ENCODE measurements at regions not wholly inside any gene's neighbourhood (a gene's known extent, or its start where the extent isn't known, plus 50 kb on each side); places are given as distances from the start of the nearest gene placed in this dataset.

DNA sequence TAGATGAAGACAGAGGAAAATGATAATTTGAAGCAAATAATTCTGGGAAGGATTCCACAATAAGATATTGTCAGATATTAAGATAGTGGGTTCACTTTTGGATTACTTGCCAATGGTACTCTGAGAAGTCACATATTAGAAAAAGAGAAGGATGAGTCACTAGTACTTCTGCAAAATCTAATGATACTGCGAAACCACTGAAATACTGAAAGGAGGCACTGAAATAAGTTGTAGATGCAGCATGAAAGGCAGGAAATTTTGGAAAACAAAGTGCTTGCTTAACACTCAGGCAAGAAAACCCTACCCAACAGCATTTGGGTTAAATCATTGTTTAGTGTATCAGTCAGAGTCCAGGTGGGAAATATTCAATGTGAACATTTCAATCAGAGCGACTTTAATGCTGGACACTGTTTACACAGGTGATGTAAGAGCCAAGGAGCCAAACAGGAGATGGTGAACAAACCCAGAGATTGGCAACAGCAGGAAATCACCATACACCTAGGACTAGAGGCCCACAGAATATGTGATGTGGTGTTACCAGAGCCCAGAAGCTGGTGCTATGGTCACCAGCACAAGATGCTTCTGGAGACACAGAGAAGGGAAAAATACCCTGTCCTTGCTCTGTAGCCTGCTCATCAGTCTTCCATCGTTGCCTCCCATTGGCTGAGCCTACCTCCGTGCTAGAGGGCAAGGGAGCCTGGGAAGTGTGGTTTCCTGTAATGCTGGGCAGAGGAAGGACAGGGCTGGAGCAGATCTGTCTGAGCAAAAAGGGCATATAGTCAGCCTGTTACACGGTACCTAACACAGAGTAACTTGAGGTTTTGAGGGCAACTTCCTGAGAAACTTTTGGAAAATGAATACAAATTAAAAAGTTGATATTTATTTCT lies 204.7 kb upstream of the ITGA4 start:
- no peak for DNase-seq

DNA sequence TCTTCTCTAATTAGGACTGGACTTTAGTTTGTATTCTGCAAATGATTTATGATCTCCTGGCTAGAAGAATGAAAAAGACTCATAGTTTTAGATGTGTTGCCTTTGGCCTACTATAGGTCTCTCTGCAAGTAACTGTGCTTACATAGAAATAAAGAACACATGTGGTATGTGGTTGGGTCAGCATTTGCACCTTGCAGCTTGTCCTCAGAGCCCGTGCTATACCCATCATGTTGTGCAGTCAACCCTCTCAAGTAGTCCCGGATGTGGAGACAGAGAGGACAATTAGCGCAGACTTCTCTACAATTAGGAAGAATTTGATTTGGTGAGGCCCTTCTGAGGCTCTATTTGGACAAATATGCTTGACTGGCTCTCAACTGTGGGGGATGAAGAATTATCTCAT lies 203.7 kb upstream of the ITGA4 start:
- peak; percentile 3 for DNase-seq

DNA sequence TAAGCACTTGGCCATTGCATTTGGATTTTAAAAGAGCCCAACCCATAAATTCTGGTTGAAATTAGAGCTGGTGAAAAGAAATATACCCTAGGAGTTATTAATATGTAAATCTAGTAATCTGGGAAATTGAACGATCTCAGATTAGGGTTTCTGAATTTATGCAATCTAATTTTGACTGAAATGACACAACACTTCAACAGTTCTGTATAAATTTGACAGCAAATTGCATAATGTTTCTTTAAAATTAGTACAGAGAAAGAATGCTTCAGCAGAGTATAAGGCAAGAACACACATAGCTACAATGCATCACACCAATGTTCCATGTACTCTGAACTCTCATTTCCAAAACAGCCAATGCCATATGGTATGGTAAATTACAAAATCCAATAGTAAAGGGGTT lies 201.5 kb upstream of the ITGA4 start:
- no peak for DNase-seq

DNA sequence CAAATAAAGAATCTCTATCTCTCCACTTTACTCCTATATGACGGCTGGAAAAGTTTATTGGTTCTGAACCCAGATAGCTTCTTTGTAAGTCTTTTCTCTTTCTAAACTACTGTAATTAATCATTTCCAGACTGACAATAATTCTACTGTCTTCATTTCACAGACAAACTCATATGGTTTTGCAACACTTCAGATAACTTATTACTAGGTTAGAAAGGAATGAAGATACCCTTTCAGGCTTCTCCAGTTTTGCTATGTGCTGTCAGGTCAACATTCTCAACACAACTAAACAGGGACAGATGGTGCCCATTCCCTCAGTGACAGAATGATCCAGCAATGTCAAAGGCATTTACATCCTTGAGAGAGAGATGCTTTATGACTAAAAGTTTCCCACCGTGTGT lies 198.5 kb upstream of the ITGA4 start:
- no peak for DNase-seq

DNA sequence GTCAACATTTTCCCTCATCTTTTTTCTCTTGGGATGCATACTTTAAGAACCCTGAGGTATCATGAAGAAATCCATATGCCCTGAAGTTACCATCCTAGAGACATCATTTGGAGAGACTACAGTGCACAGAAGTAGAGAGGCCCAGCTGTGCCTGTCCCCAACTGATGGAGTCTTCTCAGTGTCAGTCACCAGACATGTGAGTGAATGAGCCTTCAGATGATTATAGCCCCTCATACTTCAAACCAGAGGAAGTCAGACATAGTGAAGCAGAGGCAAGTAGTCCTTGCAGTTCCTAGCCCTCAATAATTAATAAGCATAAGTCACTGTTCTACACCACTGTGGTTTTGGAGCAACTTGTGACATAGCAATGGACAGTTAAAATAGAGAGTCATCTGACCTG lies 194.4 kb upstream of the ITGA4 start:
- DNase-seq: no peak

DNA sequence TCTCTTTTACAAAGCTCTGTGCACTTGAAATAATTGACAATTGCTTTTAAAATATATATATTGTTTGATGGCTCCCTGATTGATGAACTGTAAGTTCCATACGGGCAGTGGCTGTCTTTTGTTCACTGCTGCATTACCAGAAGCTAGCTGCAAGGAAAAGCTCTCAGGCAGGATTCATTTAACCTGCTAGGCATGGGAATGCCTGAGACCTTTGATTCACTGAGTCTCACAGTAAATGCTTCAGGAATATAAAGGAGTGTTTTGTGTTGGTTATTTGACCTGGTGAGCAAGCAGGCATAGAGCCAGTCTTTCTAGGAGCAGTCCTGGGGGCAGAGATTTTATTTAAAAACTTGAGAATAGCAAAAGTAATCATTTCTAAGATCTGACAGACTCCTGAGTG lies 193.2 kb upstream of the ITGA4 start:
- no peak for DNase-seq

DNA sequence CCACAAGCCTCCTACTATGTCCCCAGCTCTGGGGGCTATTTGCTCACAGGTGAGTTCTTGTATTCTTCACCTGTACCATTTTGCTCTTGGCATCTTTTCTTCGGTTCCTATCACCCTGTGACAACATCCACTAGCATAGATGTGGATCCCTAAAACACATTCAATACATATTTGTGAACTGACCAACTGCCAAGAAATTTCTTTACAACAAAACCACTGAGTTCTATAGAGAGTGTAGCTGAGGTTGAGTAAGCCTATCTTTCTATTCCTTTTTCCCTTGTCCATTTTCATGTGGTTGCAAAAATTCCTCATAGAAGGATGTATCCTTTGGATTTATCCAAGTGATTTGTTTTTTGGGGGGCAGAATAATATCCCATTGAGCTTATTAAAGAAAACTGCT lies 192.7 kb upstream of the ITGA4 start:
- DNase-seq: no peak

DNA sequence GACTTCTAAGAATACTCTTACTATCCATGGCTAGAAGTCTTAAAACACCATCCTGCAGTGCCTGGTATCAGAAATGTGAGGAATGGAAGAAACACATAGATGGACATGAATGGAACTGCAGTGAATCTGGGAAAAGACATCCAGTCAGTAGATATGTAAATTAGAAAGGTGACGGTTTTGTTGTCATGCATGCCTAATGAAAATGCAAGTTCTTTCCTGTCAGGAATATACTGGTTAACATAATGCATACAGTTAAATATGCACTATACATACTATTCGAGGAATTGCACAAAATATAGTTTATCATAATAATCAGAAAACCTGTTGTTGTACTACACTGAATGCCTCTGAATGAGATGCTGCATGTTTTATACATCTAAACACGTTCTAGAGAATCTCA lies 190.6 kb upstream of the ITGA4 start:
- DNase-seq: no peak

DNA sequence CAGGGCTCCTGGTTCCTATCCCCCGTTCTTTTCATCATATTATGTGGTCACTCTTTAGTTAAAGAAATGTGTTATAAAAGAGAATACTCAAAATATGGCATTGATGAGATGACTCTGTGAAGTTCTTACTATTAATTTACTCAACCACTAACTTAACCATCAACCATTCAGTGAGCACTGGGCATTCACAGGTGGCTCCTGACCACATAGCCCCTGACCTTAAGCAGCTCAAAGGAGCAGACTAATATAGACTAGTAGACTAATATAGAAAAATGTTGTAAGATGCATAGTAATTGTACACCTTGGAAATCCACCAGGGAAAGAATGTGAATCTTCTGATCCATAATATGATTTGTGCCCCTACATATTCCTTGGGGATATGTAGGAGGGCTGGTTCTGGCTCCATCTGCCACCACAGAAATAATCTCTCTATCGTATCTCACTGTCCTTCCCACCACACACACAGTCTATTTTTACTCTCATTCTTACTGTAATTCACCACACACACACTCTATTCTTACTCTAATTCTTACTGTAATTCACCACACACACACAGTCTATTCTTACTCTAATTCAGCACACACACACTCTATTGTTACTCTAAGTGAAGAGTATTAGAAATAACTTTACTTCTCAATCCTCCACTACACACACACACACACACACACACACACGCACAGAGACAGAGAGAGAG lies 188.9 kb upstream of the ITGA4 start:
- no peak for DNase-seq

DNA sequence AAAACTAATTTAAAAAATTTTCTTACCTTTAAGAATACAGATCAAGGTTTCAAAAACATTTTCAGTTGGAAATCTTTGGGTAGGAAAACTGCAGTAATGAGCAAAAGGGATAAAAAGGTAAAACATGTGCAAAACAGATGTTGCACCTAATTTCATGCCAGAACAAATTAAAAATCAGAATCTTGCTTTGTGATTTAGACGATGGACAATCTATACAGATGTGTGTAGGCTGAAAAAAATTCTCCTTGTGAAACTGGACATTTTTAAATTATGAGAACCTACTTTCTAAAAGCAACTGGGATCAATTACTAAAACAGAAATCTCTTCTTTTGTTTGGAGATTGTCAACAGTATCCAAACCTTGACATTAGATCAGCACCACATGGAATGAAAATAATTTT lies 183.2 kb upstream of the ITGA4 start:
- DNase-seq: no peak

DNA sequence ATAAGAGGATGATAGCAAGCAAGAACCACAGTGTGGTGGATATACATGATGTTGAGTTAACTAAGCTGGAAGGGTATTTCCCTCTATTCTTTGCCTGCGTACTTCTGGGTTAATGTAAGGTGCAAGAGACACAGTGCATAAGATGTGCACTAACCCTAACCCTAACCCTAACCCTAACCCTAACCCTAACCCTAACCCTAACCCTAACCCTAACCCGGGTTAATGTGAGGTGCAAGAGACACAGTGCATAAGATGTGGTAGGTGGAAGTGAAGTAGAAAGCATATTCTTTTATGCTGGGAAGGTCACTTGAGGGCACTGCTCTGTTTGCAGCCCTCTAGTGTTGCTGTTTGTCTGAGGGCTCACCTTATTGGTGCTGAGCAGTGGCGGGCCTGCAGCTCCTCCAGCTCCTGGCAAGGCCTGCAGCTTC lies 181.5 kb upstream of the ITGA4 start:
- DNase-seq: no peak

DNA sequence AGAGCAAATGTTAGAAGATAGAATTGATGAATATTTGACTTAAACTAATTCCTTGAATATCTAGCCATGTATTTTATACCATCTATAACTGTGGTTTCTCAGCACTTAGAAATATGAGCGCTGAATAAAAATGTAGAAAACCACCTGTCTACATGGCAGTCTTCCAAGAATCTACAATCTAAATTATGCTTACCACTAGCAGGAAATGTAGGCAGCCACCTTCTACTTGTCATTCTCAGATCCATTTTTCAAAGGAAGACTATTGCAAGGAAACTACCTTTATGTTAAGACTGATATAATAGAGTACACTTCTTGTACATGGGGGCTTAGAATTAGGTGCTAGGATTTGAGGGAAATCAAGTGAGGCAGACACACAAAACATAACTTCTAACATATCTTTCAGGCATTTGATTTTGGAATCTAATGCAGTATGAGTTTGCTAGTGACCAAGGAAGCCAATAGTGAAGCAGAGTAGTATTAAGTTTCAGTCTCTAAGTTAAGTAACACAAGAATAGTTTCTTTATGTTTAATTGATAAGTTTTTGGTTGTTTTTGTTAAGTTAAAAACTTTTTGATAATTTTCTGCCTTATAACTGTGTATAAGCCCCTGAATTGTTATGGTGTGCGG lies 175.9 kb upstream of the ITGA4 start:
- peak; percentile 31 for DNase-seq

DNA sequence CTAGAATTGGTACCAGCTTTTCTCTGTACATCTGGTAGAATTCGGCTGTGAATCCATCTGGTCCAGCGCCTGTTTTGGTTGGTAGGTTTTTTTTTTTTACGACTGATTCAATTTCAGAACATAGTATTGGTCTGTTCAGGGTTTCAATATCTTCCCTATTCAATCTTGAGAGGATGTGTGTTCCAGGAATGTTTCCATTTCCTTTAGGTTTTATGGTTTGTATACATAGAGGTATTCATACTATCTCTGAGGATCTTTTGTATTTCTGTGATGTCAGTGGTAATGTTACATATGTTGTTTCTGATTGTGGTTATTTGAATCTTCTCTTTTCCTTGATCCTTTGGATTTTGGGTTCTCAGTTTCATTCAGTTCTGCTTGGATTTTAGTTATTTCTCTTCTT lies 172.1 kb upstream of the ITGA4 start:
- DNase-seq: no peak

DNA sequence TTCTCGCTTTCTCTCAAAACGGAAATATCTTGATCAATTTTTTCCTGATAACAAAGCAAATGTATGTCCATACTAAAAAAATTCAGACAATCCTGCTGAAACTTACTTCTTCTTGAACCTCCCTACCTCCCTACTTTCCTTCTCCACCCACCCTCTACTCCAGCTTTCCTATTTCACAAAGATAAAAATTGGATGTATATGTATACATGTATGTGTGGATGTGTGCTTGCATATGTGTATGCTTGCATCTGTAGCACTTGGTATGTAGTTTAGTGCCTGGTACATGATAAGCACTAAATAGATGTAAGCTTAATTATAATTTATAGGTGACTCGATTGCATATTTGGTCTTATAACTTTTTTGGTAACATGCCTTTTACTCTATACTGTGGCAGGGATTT lies 167.5 kb upstream of the ITGA4 start:
- no peak for DNase-seq

DNA sequence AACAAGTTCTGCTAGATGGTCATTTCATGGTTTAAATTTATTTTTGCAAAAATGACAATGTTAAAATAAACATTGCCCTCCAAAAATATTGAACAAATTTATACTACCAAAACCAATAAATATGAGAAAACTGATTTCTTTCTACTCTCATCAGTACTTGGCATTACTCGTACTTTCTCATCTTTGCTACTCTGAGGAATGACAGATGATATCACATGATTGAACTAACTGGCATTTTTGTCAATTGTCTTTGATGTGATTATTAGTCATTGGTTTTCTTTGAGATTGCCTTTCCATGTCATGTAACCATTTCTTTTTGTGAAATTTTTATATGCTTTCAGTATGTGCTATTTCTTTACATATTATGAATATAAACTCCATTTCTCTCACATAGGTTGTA lies 167.0 kb upstream of the ITGA4 start:
- DNase-seq: no peak

DNA sequence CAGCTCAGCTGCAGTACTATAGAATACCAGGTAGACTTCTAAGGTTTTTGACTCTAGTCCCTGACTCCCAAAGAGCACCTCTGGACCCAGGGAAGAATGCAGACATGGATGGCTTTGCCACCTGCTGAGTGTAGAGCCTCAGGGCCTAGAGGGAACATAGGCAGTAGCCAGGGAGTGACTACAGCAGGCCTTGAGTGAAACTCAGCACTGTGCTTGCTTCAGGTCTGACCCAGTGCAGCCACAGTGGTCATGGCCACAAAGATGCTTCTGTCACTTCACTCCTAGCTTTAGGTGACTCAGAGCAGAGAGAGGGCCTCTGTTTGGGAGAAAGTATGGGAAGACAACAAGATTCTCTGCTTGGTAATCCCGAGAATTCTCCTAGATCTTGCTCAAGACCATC lies 162.2 kb upstream of the ITGA4 start:
- DNase-seq: no peak

DNA sequence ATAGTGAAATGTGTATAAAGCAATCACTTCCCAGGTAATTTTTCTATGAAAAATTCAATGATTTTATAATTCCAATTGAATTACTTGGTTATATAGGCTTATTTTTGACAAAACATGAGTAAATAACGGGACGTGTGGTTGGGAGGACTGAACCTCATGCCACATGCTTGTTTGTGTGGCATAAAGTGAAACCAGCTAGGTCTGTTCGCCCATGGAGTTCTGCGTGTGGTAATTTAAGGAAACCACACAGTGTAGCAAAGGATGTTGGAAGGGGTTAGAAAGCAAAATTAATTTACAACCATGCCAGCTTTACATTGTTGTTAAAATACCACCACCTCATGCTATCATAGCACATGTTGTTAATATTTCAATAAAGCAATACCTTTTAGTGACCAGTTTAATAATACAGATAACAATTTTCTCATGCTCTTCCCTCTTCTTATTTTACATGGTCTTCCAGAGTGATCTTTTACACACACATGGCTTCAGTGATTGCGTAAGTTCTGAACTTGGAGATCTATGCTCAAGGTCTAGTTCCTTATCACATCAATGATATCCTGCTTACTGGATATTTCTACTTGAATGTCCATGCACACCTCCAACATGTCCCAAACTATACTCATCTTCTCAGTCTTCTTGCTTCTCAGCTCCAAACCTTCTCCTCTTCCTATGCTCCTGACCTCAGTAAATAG lies 156.4 kb upstream of the ITGA4 start:
- no peak for DNase-seq

DNA sequence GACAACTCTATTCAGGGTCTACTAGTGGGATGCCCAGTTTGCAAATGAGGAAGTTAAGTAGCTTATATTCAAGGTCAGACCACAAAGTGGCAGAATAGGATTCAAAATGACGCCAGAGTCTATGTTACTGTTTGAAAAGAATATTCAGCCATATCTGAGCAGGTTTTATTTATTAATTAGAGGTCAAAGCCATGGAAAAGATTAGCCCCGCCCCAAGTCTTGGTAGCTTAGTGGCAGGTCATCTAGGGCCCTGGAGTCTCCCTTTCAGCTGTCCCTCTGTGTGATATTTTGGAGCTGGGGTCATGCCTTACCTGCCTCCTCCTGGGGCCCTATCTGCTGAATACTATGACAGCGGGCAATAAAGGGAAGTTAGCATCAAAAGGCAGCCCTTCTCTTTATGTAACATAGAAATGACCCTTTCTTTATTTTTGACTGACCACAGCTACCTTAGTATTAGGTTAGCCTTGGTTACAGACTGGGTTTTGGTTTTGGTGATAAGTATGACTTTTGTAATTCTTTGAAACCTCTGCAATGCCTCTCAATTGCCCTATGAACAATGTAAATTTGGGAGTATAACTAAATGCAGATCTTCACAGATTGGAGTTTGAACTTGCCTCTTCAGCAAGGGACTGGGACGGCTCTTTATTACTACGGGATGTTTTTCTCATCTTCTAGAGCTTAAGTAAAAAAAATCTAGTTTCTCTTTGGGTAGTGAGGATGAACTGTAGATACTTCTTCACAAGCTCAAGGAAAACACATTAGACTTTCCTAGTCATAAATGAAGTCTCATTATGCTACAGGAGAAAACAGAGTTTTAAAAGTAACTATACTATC lies 153.0 kb upstream of the ITGA4 start:
- no peak for DNase-seq

DNA sequence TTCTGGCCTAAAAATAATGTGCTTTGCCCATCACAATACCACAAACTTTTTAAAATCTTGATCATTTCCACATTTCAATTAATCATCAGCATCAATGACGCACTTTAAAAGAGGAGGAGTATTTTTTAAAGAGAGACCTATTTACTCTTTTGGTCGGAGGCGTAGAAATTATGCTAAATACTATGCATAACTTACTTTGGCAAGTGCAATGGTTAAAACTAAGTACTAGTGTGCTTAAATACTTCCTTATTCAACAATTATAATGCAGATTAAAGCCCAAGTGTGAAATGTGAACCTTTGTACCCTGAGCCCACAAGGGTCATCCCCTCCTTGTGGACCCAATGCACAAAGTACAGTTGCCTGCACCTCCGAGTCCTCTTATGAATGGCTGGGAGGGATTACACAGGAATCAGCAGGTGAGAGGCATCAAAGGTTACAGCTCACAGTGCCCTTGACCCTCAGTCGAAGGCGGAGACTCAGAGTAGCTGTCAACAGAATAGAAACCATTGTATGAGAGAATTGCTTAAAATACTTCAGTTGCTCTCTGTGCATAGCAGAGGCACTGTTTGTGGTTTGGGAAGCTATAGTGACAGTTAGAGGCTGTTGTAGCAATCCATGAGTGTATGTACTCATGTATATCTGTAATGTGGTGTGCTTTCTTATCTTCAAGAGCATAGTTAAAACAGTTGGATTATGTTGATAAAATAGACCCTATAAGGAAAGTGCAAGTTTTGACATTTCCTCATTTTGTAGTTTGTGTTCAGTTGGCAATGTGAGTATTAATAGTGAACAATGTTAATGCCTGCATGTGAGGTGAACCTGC lies 151.7 kb upstream of the ITGA4 start:
- no peak for DNase-seq

DNA sequence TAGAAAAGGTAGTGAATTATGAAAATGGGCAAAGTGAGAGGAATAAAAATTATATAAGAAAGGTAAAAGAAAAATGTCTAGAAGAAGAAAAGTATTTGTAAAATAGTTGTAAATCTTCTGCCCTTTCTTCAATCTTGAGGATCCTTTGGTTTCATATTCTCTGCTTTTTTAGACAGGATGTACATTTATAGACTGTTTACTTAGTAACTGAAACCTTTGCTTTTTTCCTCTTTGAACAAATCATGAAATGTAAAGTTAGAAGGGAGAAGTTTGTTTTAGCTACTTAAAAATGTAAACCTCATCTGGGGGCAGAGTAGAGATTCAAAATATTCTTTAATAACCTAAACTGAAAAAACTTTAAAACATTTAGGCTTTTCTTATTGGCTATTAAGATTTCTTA lies 150.4 kb upstream of the ITGA4 start:
- DNase-seq: no peak

DNA sequence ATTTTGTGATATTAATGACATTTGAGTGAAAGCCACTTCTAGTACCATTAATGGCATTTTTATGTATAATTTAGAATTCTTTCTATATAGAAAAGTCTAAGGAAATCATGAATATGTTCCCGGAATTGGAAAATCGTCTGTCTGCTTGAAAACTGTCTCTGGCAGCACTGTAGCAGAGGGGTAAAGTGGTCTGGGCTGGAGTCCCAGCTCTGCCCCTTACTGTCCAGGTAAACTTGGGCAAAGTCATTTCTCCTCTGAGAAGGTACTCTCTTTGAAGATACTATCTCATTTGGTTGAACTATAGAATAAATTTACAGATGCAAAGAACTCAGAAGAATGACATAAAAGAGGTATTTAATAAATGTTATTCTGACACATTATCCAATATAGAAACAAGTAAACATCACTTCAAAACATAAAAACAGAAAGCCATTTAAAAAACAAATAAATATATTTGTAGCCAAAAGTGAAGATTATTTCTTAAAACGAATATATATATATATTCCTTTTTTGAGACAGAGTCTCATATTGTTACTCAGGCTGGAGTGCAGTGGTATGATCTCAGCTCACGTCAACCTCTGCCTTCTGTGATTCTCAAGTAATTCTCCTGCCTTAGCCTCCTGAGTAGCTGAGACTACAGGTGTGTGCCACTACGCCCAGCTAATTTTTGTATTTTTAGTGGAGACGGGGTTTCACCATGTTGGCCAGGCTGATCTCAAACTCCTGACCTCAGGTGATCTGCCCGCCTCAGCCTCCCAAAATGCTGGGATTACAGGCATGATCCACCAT lies 149.8 kb upstream of the ITGA4 start:
- DNase-seq: no peak
